ENCODE measurements at regions not wholly inside any gene's neighbourhood (a gene's known extent, or its start where the extent isn't known, plus 50 kb on each side); places are given as distances from the start of the nearest gene placed in this dataset.

GRCh38 chr2:156191527-156191926 lies 141.0 kb downstream of the NR4A2 start:
- H3K27ac ChIP-seq (ENCODE audit: low read depth in 2 of 2, low read length in 1 of 2), result no peak overlapping the region
- H2AFZ ChIP-seq (ENCODE audit: low read depth), result no peak overlapping the region
- POLR2A ChIA-PET, result no interaction called here
- H3K9me3 ChIP-seq, result no peaks in the 10 kb centered on the region
- H3K79me2 ChIP-seq (ENCODE audit: insufficient read depth), result no peaks in the 10 kb centered on the region
- WGBS (ENCODE audit: low lambda C conversion rate), result 4% methylated on average over 2 of the region's 2 CpGs
- CTCF ChIA-PET, result no interaction called here
- no peak for DNase-seq
- H3K9me2 ChIP-seq, result no peaks in the 10 kb centered on the region
- H3K9ac ChIP-seq, result no peak overlapping the region
- no peak for TF ChIP-seq POLR2AphosphoS5 (IDR thresholded peaks at IDR 0.05; ENCODE audit: low read depth, low read length)
- no peak for TF ChIP-seq RAD21 (IDR thresholded peaks at IDR 0.05; ENCODE audit: low read length)
- TF ChIP-seq FOXM1 (IDR thresholded peaks at IDR 0.05; ENCODE audit: low read depth), result no peak
- no peak for TF ChIP-seq IRF3 (IDR thresholded peaks at IDR 0.05; ENCODE audit: low read depth, low read length)
- TF ChIP-seq EP300 (IDR thresholded peaks at IDR 0.05; ENCODE audit: borderline replicate concordance in 1 of 2, low read depth in 1 of 2, low read length in 1 of 2), result no peak
- TF ChIP-seq REST (IDR thresholded peaks at IDR 0.05; ENCODE audit: low read depth, low read length), result no peak
- no peak for TF ChIP-seq CHD2 (IDR thresholded peaks at IDR 0.05; ENCODE audit: low read length, partially characterized antibody)
- TF ChIP-seq MEF2A (IDR thresholded peaks at IDR 0.05; ENCODE audit: borderline replicate concordance, low read depth), result no peak
- no peak for TF ChIP-seq PBX3 (IDR thresholded peaks at IDR 0.05)
- no peak for TF ChIP-seq RXRA (IDR thresholded peaks at IDR 0.05; ENCODE audit: borderline replicate concordance, low read depth)
- TF ChIP-seq TCF12 (IDR thresholded peaks at IDR 0.05), result no peak
- no peak for TF ChIP-seq JUND (IDR thresholded peaks at IDR 0.05)
- no peak for TF ChIP-seq RFX5 (IDR thresholded peaks at IDR 0.05; ENCODE audit: low read length)
- H4K20me1 ChIP-seq (ENCODE audit: insufficient read depth), result no peaks in the 10 kb centered on the region
- H3K4me2 ChIP-seq, result no peak overlapping the region
- H3K4me3 ChIP-seq (ENCODE audit: low read depth in 2 of 2, low read length in 1 of 2), result no peak overlapping the region
- H3K4me1 ChIP-seq (ENCODE audit: control insufficient read depth in 1 of 2, insufficient read depth in 2 of 2, low read depth in 1 of 2, low read length in 1 of 2), result no peaks in the 10 kb centered on the region
- H3F3A ChIP-seq (replicated peaks; ENCODE audit: insufficient read depth), result no peaks in the 10 kb centered on the region
- H3K36me3 ChIP-seq (replicated peaks in 1 of 2; ENCODE audit: control insufficient read depth in 1 of 2, insufficient read depth in 2 of 2, low read length in 1 of 2), result no peaks in the 10 kb centered on the region
- no peaks in the 10 kb centered on the region for H3K27me3 ChIP-seq (ENCODE audit: insufficient read depth)

GRCh38 chr2:156190517-156190916 lies 142.0 kb downstream of the NR4A2 start:
- DNase-seq, result no peak
- no peak overlapping the region for H2AFZ ChIP-seq (ENCODE audit: low read depth)
- ChIA-PET CTCF (no interaction called here), POLR2A (no interaction called here)
- H3K9me2 ChIP-seq, result no peaks in the 10 kb centered on the region
- no peak overlapping the region for H3K4me3 ChIP-seq (ENCODE audit: low read depth in 2 of 2, low read length in 1 of 2)
- H3K4me1 ChIP-seq (ENCODE audit: control insufficient read depth in 1 of 2, insufficient read depth in 2 of 2, low read depth in 1 of 2, low read length in 1 of 2), result no peaks in the 10 kb centered on the region
- H3K27me3 ChIP-seq (ENCODE audit: insufficient read depth), result no peaks in the 10 kb centered on the region
- WGBS (ENCODE audit: low lambda C conversion rate), result 2% methylated on average over 3 of the region's 3 CpGs
- H3K9me3 ChIP-seq, result no peaks in the 10 kb centered on the region
- TF ChIP-seq NFIC (IDR thresholded peaks at IDR 0.05; ENCODE audit: borderline replicate concordance) (no peak), TAF1 (IDR thresholded peaks at IDR 0.05; ENCODE audit: borderline replicate concordance, low read depth, low read length) (no peak), USF1 (IDR thresholded peaks at IDR 0.05; ENCODE audit: borderline replicate concordance, low read depth) (no peak), RFX5 (IDR thresholded peaks at IDR 0.05; ENCODE audit: low read length) (no peak), POLR2AphosphoS5 (IDR thresholded peaks at IDR 0.05; ENCODE audit: low read depth, low read length) (no peak)
- no peaks in the 10 kb centered on the region for H3F3A ChIP-seq (replicated peaks; ENCODE audit: insufficient read depth)
- no peak overlapping the region for H3K9ac ChIP-seq
- no peaks in the 10 kb centered on the region for H4K20me1 ChIP-seq (ENCODE audit: insufficient read depth)
- no peaks in the 10 kb centered on the region for H3K79me2 ChIP-seq (ENCODE audit: insufficient read depth)
- H3K27ac ChIP-seq (ENCODE audit: low read depth in 2 of 2, low read length in 1 of 2), result no peak overlapping the region
- no peaks in the 10 kb centered on the region for H3K36me3 ChIP-seq (replicated peaks in 1 of 2; ENCODE audit: control insufficient read depth in 1 of 2, insufficient read depth in 2 of 2, low read length in 1 of 2)
- no peak overlapping the region for H3K4me2 ChIP-seq
